ENCODE measurements at regions not wholly inside any gene's neighbourhood (a gene's known extent, or its start where the extent isn't known, plus 50 kb on each side); places are given as distances from the start of the nearest gene placed in this dataset.

DNA sequence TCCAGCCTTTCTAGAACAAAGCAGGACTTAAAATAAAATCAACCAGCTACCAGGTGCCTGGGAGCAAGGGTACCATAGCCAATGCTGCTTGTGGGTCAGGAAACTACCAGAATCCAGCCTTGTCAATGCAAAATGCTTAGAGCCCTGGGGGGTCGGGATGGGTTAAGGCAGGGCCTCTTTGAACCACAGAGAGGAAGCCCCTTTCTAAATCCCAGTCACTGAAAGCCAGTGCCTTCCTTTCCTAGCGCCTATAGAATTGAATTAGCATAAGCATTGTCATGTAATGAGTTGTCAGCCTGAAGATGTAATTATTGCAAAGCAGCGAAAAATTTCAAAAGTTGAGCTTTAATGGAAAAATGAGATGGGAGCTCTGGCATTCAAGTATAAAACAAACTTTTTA is 176.6 kb upstream of the DAB1 start:
- TF ChIP-seq, protein P1, sequence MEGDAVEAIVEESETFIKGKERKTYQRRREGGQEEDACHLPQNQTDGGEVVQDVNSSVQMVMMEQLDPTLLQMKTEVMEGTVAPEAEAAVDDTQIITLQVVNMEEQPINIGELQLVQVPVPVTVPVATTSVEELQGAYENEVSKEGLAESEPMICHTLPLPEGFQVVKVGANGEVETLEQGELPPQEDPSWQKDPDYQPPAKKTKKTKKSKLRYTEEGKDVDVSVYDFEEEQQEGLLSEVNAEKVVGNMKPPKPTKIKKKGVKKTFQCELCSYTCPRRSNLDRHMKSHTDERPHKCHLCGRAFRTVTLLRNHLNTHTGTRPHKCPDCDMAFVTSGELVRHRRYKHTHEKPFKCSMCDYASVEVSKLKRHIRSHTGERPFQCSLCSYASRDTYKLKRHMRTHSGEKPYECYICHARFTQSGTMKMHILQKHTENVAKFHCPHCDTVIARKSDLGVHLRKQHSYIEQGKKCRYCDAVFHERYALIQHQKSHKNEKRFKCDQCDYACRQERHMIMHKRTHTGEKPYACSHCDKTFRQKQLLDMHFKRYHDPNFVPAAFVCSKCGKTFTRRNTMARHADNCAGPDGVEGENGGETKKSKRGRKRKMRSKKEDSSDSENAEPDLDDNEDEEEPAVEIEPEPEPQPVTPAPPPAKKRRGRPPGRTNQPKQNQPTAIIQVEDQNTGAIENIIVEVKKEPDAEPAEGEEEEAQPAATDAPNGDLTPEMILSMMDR (IDR thresholded peaks at IDR 0.05): no peak
- no peak for TF ChIP-seq POLR2A (IDR thresholded peaks at IDR 0.05)

All from Peyer's patch (tissue), 4 donors.